SW 1271 (cell line): ENCODE measurements at regions not wholly inside any gene's neighbourhood (a gene's known extent, or its start where the extent isn't known, plus 50 kb on each side); places are given as distances from the start of the nearest gene placed in this dataset.
A peak's percentile ranks its signal among the peaks of the same experiment; 100 is the strongest.

Experiments
- DNase-seq, 2 experiments: peaks; one replicate each; lab custom pipeline; 2025; lab: John Stamatoyannopoulos, UW

GRCh38 chr19:29428071-29428470, 97.7 kb upstream of the VSTM2B start:
- no peak for DNase-seq

GRCh38 chr19:29429021-29429420, 96.8 kb upstream of the VSTM2B start:
- DNase-seq, result no peak

- no peak for DNase-seq
Observed at GRCh38 chr19:29429581-29429980, 96.2 kb upstream of the VSTM2B start.

- no peak for DNase-seq
Observed at GRCh38 chr19:29431332-29431731, 94.5 kb upstream of the VSTM2B start.

GRCh38 chr19:29432677-29433076, 93.1 kb upstream of the VSTM2B start:
- DNase-seq, result no peak

- no peak for DNase-seq
Observed at GRCh38 chr19:29436591-29437103, 89.1 kb upstream of the VSTM2B start.

GRCh38 chr19:29439021-29439420, 86.8 kb upstream of the VSTM2B start:
- no peak for DNase-seq

GRCh38 chr19:29439688-29440550, 85.9 kb upstream of the VSTM2B start:
- DNase-seq, result no peak

GRCh38 chr19:29442094-29442493, 83.7 kb upstream of the VSTM2B start:
- no peak for DNase-seq

- no peak for DNase-seq
Observed at GRCh38 chr19:29442910-29443309, 82.9 kb upstream of the VSTM2B start.

GRCh38 chr19:29445246-29445645, 80.5 kb upstream of the VSTM2B start:
- DNase-seq, result no peak

- DNase-seq, result no peak
Observed at GRCh38 chr19:29446361-29446760, 79.4 kb upstream of the VSTM2B start.

- DNase-seq, result no peak
Observed at GRCh38 chr19:29448046-29448445, 77.7 kb upstream of the VSTM2B start.

GRCh38 chr19:29449371-29449770, 76.4 kb upstream of the VSTM2B start:
- no peak for DNase-seq

- no peak for DNase-seq
Observed at GRCh38 chr19:29450306-29450705, 75.5 kb upstream of the VSTM2B start.

GRCh38 chr19:29450812-29451211, 75.0 kb upstream of the VSTM2B start:
- DNase-seq, result no peak

- DNase-seq, result no peak
Observed at GRCh38 chr19:29454109-29454508, 71.7 kb upstream of the VSTM2B start.

- no peak for DNase-seq
Observed at GRCh38 chr19:29457413-29457812, 68.4 kb upstream of the VSTM2B start.

- peak in 1 of 2 experiments; percentile 5 for DNase-seq
Observed at GRCh38 chr19:29467824-29468401, 57.9 kb upstream of the VSTM2B start.

- DNase-seq, result no peak
Observed at GRCh38 chr19:29475469-29475868, 50.3 kb upstream of the VSTM2B start.
